ENCODE measurements at regions not wholly inside any gene's neighbourhood (a gene's known extent, or its start where the extent isn't known, plus 50 kb on each side); places are given as distances from the start of the nearest gene placed in this dataset. TPM values are rescaled to one million over a fixed set of nuclear protein-coding genes. Genes with fewer than 3 reads are reported as not detected.
A peak's percentile ranks its signal among the peaks of the same experiment; 100 is the strongest.

- no peak for DNase-seq (ENCODE audit: low read depth)
These were observed 171.6 kb upstream of the SORCS1 start for GRCh38 chr10:107336061-107336460.

- DNase-seq (ENCODE audit: low read depth): no peak
These were observed 153.1 kb upstream of the SORCS1 start for GRCh38 chr10:107317592-107317991.

- no peak for DNase-seq (ENCODE audit: low read depth)
These were observed 138.7 kb upstream of the SORCS1 start for GRCh38 chr10:107303203-107303602.

- no peak for DNase-seq (ENCODE audit: low read depth)
These were observed 135.1 kb upstream of the SORCS1 start for GRCh38 chr10:107299606-107300005.

- DNase-seq (ENCODE audit: low read depth): no peak
These were observed 119.7 kb upstream of the SORCS1 start for GRCh38 chr10:107284187-107284586.

- no peak for DNase-seq (ENCODE audit: low read depth)
These were observed 115.8 kb upstream of the SORCS1 start for GRCh38 chr10:107280293-107280692.

- no peak for DNase-seq (ENCODE audit: low read depth)
These were observed 113.1 kb upstream of the SORCS1 start for GRCh38 chr10:107277591-107277990.

- DNase-seq (ENCODE audit: low read depth): no peak
These were observed 111.3 kb upstream of the SORCS1 start for GRCh38 chr10:107275806-107276205.

GRCh38 chr10:107269626-107270025, 105.1 kb upstream of the SORCS1 start:
- no peak for DNase-seq (ENCODE audit: low read depth)

GRCh38 chr10:107264742-107265141, 100.2 kb upstream of the SORCS1 start:
- DNase-seq (ENCODE audit: low read depth): peak; percentile 4

- no peak for DNase-seq (ENCODE audit: low read depth)
These were observed 79.6 kb upstream of the SORCS1 start for GRCh38 chr10:107244122-107244521.

GRCh38 chr10:107238275-107238674, 73.8 kb upstream of the SORCS1 start:
- no peak for DNase-seq (ENCODE audit: low read depth)

- peak; percentile 31 for DNase-seq (ENCODE audit: low read depth)
These were observed 67.5 kb upstream of the SORCS1 start for GRCh38 chr10:107232013-107232412.

- DNase-seq (ENCODE audit: low read depth): no peak
These were observed 66.4 kb upstream of the SORCS1 start for GRCh38 chr10:107230887-107231286.

- DNase-seq (ENCODE audit: low read depth): no peak
These were observed 51.2 kb upstream of the SORCS1 start for GRCh38 chr10:107215681-107216080.

Small RNAs in the stretch of these regions (small RNA-seq; reads per million reads assigned to genes)
- gene AL390123.1 (not detected), gene RNA5SP326 (not detected), gene RNU5B-6P (1.7 reads per million, percentile 80 among the genes with 10 or more reads in this experiment), gene RNU6-839P (not detected)

All from HT1080 (cell line).